ENCODE measurements at regions not wholly inside any gene's neighbourhood (a gene's known extent, or its start where the extent isn't known, plus 50 kb on each side); places are given as distances from the start of the nearest gene placed in this dataset.

- H3K27ac ChIP-seq (ENCODE audit: low read depth, low read length, poor library complexity, severe bottlenecking) = no peak overlapping the region
- no peaks in the 10 kb centered on the region for H4K20me1 ChIP-seq (ENCODE audit: insufficient read depth, low read length)
- H3K4me3 ChIP-seq (ENCODE audit: low read depth, low read length, poor library complexity, severe bottlenecking) = no peak overlapping the region
- H3K36me3 ChIP-seq (ENCODE audit: insufficient read depth, low read length) = no peaks in the 10 kb centered on the region
- H3K9me2 ChIP-seq (ENCODE audit: insufficient read depth, low read length) = no peaks in the 10 kb centered on the region
- no peak for DNase-seq (ENCODE audit: low spot score)
- CTCF ChIA-PET (ENCODE audit: unreplicated experiment) = interaction anchor here (0.6 kb wide), 1 partner anchor 1012 kb away, joined by 3 read pairs; no protein-coding TSS in a partner anchor
- H3K4me1 ChIP-seq (ENCODE audit: insufficient read depth, low read length, poor library complexity, severe bottlenecking) = peaks cover 17% of the 10 kb centered on the region
- 0 out of 2 replicates have a peak, but pooled peaks cover 6% of the 10 kb centered on the region for H3K9me3 ChIP-seq (ENCODE audit: low read length)
- H3K4me2 ChIP-seq (ENCODE audit: low read length) = no peak overlapping the region
- intact Hi-C loops (cut with micrococcal nuclease; ENCODE audit: unreplicated experiment) = no loop called here
- H2AFZ ChIP-seq (ENCODE audit: low read length) = no peak overlapping the region
- BruUV-seq (replicated peaks) = no TSS peak
- no peaks in the 10 kb centered on the region for H3K79me2 ChIP-seq (ENCODE audit: insufficient read depth, low read depth, low read length)
- TF ChIP-seq EZH2phosphoT487 (IDR thresholded peaks at IDR 0.05; ENCODE audit: borderline replicate concordance, low read depth, low read length) (no peak), CTCF (conservative IDR thresholded peaks at IDR 0.05; ENCODE audit: low read length) (no peak)
- POLR2A ChIA-PET = interaction anchor here (1.2 kb wide), 1 partner anchor 24 kb away, joined by 3 read pairs; no protein-coding TSS in a partner anchor
These were observed 68.4 kb upstream of the BACH2 start for GRCh38 chr6:90365002-90365401.

GRCh38 chr6:90364286-90364685 lies 67.6 kb upstream of the BACH2 start:
- peak overlapping the region; percentile 15; the same call in 1 of the 2 replicates for H2AFZ ChIP-seq (ENCODE audit: low read length)
- TF ChIP-seq EZH2phosphoT487 (IDR thresholded peaks at IDR 0.05; ENCODE audit: borderline replicate concordance, low read depth, low read length) (no peak), CTCF (conservative IDR thresholded peaks at IDR 0.05; ENCODE audit: low read length) (no peak)
- no TSS peak for BruUV-seq (replicated peaks)
- no peak overlapping the region for H3K4me3 ChIP-seq (ENCODE audit: low read depth, low read length, poor library complexity, severe bottlenecking)
- H3K79me2 ChIP-seq (ENCODE audit: insufficient read depth, low read depth, low read length) = no peaks in the 10 kb centered on the region
- H3K36me3 ChIP-seq (ENCODE audit: insufficient read depth, low read length) = no peaks in the 10 kb centered on the region
- intact Hi-C loops (cut with micrococcal nuclease; ENCODE audit: unreplicated experiment) = no loop called here
- no peaks in the 10 kb centered on the region for H3K9me2 ChIP-seq (ENCODE audit: insufficient read depth, low read length)
- POLR2A ChIA-PET = no interaction called here
- H4K20me1 ChIP-seq (ENCODE audit: insufficient read depth, low read length) = no peaks in the 10 kb centered on the region
- no peak overlapping the region for H3K27ac ChIP-seq (ENCODE audit: low read depth, low read length, poor library complexity, severe bottlenecking)
- H3K4me2 ChIP-seq (ENCODE audit: low read length) = no peak overlapping the region
- no peak for DNase-seq (ENCODE audit: low spot score)
- 0 out of 2 replicates have a peak, but pooled peaks cover 6% of the 10 kb centered on the region for H3K9me3 ChIP-seq (ENCODE audit: low read length)
- H3K4me1 ChIP-seq (ENCODE audit: insufficient read depth, low read length, poor library complexity, severe bottlenecking) = peaks cover 16% of the 10 kb centered on the region
- CTCF ChIA-PET (ENCODE audit: unreplicated experiment) = no interaction called here

GRCh38 chr6:90362318-90362717 lies 65.7 kb upstream of the BACH2 start:
- Histone ChIP-seq H3K4me3 (ENCODE audit: low read depth, low read length, poor library complexity, severe bottlenecking) (no peak overlapping the region), H3K4me2 (ENCODE audit: low read length) (no peak overlapping the region), H4K20me1 (ENCODE audit: insufficient read depth, low read length) (no peaks in the 10 kb centered on the region), H2AFZ (ENCODE audit: low read length) (no peak overlapping the region), H3K9me2 (ENCODE audit: insufficient read depth, low read length) (no peaks in the 10 kb centered on the region), H3K9me3 (ENCODE audit: low read length) (peaks cover under 1% of the 10 kb centered on the region; the same call in 1 of the 2 replicates), H3K36me3 (ENCODE audit: insufficient read depth, low read length) (no peaks in the 10 kb centered on the region), H3K4me1 (ENCODE audit: insufficient read depth, low read length, poor library complexity, severe bottlenecking) (no peaks in the 10 kb centered on the region), H3K27ac (ENCODE audit: low read depth, low read length, poor library complexity, severe bottlenecking) (no peak overlapping the region), H3K79me2 (ENCODE audit: insufficient read depth, low read depth, low read length) (no peaks in the 10 kb centered on the region)
- POLR2A ChIA-PET = interaction anchor here (0.6 to 3.4 kb wide), 5 partner anchors 10 to 65 kb away, joined by 4 to 35 read pairs (median 5); no protein-coding TSS in a partner anchor
- TF ChIP-seq EZH2phosphoT487 (IDR thresholded peaks at IDR 0.05; ENCODE audit: borderline replicate concordance, low read depth, low read length) = no peak
- no peak for TF ChIP-seq CTCF (conservative IDR thresholded peaks at IDR 0.05; ENCODE audit: low read length)
- intact Hi-C loops (cut with micrococcal nuclease; ENCODE audit: unreplicated experiment) = no loop called here
- no peak for DNase-seq (ENCODE audit: low spot score)
- no TSS peak for BruUV-seq (replicated peaks)
- CTCF ChIA-PET (ENCODE audit: unreplicated experiment) = no interaction called here
